ENCODE measurements at regions not wholly inside any gene's neighbourhood (a gene's known extent, or its start where the extent isn't known, plus 50 kb on each side); places are given as distances from the start of the nearest gene placed in this dataset.

- TF ChIP-seq CTCF (IDR thresholded peaks at IDR 0.05): no peak
- TF ChIP-seq POLR2A (IDR thresholded peaks at IDR 0.05): no peak
Observed at GRCh38 chr3:13198264-13198879, 125.1 kb upstream of the IQSEC1 start.

Data from uterus (tissue), 2 donors.